ENCODE measurements at regions not wholly inside any gene's neighbourhood (a gene's known extent, or its start where the extent isn't known, plus 50 kb on each side); places are given as distances from the start of the nearest gene placed in this dataset.

- Histone ChIP-seq H3K9me3 (ENCODE audit: low read length) (no peaks in the 10 kb centered on the region), H3K27me3 (ENCODE audit: low read length) (peaks cover 13% of the 10 kb centered on the region; the same call in 1 of the 2 replicates), H3K79me2 (ENCODE audit: low read length) (no peaks in the 10 kb centered on the region), H3K9ac (ENCODE audit: low read length) (no peak overlapping the region), H3K4me2 (ENCODE audit: low read length) (no peak overlapping the region), H3K4me1 (ENCODE audit: insufficient read depth, low read length) (no peaks in the 10 kb centered on the region), H3F3A (ENCODE audit: low read length, unreplicated experiment) (no peaks in the 10 kb centered on the region), H2AFZ (ENCODE audit: low read length) (no peak overlapping the region), H3K4me3 (ENCODE audit: low read length) (no peak overlapping the region), H3K36me3 (ENCODE audit: low read depth, low read length) (no peaks in the 10 kb centered on the region), H3K9me2 (replicated peaks; ENCODE audit: low read length) (no peaks in the 10 kb centered on the region), H4K20me1 (ENCODE audit: low read length) (no peaks in the 10 kb centered on the region), H3K27ac (ENCODE audit: low read length) (no peak overlapping the region)
- intact Hi-C loops (cut with micrococcal nuclease): no loop called here
- ChIA-PET CTCF (no interaction called here), POLR2A (ENCODE audit: unreplicated experiment) (no interaction called here)
- no peak for ATAC-seq
- no peak for DNase-seq
- no peak for TF ChIP-seq EZH2 (IDR thresholded peaks at IDR 0.05; ENCODE audit: low read length, unreplicated experiment)
- TF ChIP-seq CTCF (conservative IDR thresholded peaks at IDR 0.05; ENCODE audit: low read depth, low read length): no peak
- no peak for TF ChIP-seq EZH2phosphoT487 (IDR thresholded peaks at IDR 0.05; ENCODE audit: borderline replicate concordance, low read length)
- no TSS peak for BruUV-seq (replicated peaks)
Measured at GRCh38 chr15:31501536-31502157, 175.0 kb downstream of the KLF13 start.

GRCh38 chr15:31502541-31503229, 176.1 kb downstream of the KLF13 start:
- H3K4me2 ChIP-seq (ENCODE audit: low read length): no peak overlapping the region
- intact Hi-C loops (cut with micrococcal nuclease): no loop called here
- DNase-seq (no peak), ATAC-seq (no peak)
- peaks cover 14% of the 10 kb centered on the region; the same call in 1 of the 2 replicates for H3K27me3 ChIP-seq (ENCODE audit: low read length)
- H3K9ac ChIP-seq (ENCODE audit: low read length): no peak overlapping the region
- no peak for TF ChIP-seq CTCF (conservative IDR thresholded peaks at IDR 0.05; ENCODE audit: low read depth, low read length)
- no peak for TF ChIP-seq EZH2 (IDR thresholded peaks at IDR 0.05; ENCODE audit: low read length, unreplicated experiment)
- TF ChIP-seq EZH2phosphoT487 (IDR thresholded peaks at IDR 0.05; ENCODE audit: borderline replicate concordance, low read length): no peak
- H3K4me1 ChIP-seq (ENCODE audit: insufficient read depth, low read length): no peaks in the 10 kb centered on the region
- ChIA-PET POLR2A (ENCODE audit: unreplicated experiment) (no interaction called here), CTCF (no interaction called here)
- no peak overlapping the region for H2AFZ ChIP-seq (ENCODE audit: low read length)
- BruUV-seq (replicated peaks): no TSS peak
- no peaks in the 10 kb centered on the region for H3F3A ChIP-seq (ENCODE audit: low read length, unreplicated experiment)
- H3K4me3 ChIP-seq (ENCODE audit: low read length): no peak overlapping the region
- H3K27ac ChIP-seq (ENCODE audit: low read length): no peak overlapping the region
- H3K9me2 ChIP-seq (replicated peaks; ENCODE audit: low read length): no peaks in the 10 kb centered on the region
- H3K9me3 ChIP-seq (ENCODE audit: low read length): no peaks in the 10 kb centered on the region
- H3K79me2 ChIP-seq (ENCODE audit: low read length): no peaks in the 10 kb centered on the region
- H3K36me3 ChIP-seq (ENCODE audit: low read depth, low read length): no peaks in the 10 kb centered on the region
- no peaks in the 10 kb centered on the region for H4K20me1 ChIP-seq (ENCODE audit: low read length)

- POLR2A ChIA-PET (ENCODE audit: unreplicated experiment): no interaction called here
- no TSS peak for BruUV-seq (replicated peaks)
- H3F3A ChIP-seq (ENCODE audit: low read length, unreplicated experiment): no peaks in the 10 kb centered on the region
Measured at GRCh38 chr15:31503256-31503655, 176.6 kb downstream of the KLF13 start.

More at GRCh38 chr15:31503256-31503655, 176.6 kb downstream of the KLF13 start:
- Histone ChIP-seq H3K36me3 (ENCODE audit: low read depth, low read length) (no peaks in the 10 kb centered on the region), H3K9me2 (replicated peaks; ENCODE audit: low read length) (no peaks in the 10 kb centered on the region), H3K4me1 (ENCODE audit: insufficient read depth, low read length) (no peaks in the 10 kb centered on the region), H3K9me3 (ENCODE audit: low read length) (no peaks in the 10 kb centered on the region), H3K4me2 (ENCODE audit: low read length) (no peak overlapping the region), H3K9ac (ENCODE audit: low read length) (no peak overlapping the region), H3K4me3 (ENCODE audit: low read length) (no peak overlapping the region), H3K27me3 (ENCODE audit: low read length) (peaks cover 14% of the 10 kb centered on the region; the same call in 1 of the 2 replicates), H3K79me2 (ENCODE audit: low read length) (no peaks in the 10 kb centered on the region), H2AFZ (ENCODE audit: low read length) (no peak overlapping the region), H4K20me1 (ENCODE audit: low read length) (no peaks in the 10 kb centered on the region), H3K27ac (ENCODE audit: low read length) (no peak overlapping the region)
- intact Hi-C loops (cut with micrococcal nuclease): no loop called here
- CTCF ChIA-PET: no interaction called here
- TF ChIP-seq EZH2phosphoT487 (IDR thresholded peaks at IDR 0.05; ENCODE audit: borderline replicate concordance, low read length): no peak
- TF ChIP-seq EZH2 (IDR thresholded peaks at IDR 0.05; ENCODE audit: low read length, unreplicated experiment): no peak
- TF ChIP-seq CTCF (conservative IDR thresholded peaks at IDR 0.05; ENCODE audit: low read depth, low read length): no peak
- DNase-seq (no peak), ATAC-seq (no peak)

Data from PC-3 (cell line).